HG02884 (cell line): ENCODE measurements at regions not wholly inside any gene's neighbourhood (a gene's known extent, or its start where the extent isn't known, plus 50 kb on each side); places are given as distances from the start of the nearest gene placed in this dataset.

Experiments used
- ATAC-seq: cut with Tn5 transposase; IDR thresholded peaks from one replicate; pipeline ENCODE4 v1.9.1; 2021; ENCODE audit warnings: mild to moderate bottlenecking, moderate library complexity; ENCODE audit not compliant: unreplicated experiment

DNA sequence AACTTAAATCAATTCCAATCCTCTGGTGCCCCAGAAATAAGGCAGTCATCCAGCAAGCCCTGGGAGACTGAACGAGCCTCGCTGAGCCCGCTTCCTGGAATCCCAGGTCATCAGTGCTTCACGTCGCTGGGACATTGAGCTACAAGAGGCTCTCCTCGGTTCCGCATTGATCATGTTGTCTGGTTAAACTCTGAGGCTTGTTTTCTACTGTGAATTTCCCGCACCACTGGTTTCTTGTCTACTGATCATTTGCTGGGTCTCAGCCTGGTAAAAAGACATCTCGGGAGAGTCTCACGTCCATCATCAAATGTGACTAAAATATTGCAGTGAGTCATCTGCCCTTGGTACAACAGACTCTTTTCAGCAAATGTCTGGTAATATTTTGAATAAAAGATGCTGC, 569.2 kb downstream of the QKI start:
- ATAC-seq: no peak

DNA sequence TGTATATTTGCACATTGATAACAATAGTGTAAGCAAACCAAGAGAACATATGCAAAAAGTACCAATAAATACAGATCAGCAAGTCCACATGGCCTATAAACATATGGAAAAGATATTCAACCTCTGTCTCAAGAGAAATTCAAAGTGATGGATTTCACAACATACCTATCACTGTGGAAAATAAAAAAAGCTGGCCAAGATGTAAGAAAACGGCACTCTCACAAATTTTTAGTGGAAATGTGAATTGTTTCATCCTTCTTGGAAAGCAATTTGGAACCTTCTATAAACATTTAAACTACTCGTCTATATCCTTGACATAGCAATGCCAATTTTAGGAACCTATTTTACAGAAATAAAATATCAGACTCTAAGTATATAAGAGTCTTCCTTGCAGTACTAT, 559.8 kb downstream of the QKI start:
- no peak for ATAC-seq

GRCh38 chr6:163971841-163972838, 557.6 kb downstream of the QKI start:
- no peak for ATAC-seq

DNA sequence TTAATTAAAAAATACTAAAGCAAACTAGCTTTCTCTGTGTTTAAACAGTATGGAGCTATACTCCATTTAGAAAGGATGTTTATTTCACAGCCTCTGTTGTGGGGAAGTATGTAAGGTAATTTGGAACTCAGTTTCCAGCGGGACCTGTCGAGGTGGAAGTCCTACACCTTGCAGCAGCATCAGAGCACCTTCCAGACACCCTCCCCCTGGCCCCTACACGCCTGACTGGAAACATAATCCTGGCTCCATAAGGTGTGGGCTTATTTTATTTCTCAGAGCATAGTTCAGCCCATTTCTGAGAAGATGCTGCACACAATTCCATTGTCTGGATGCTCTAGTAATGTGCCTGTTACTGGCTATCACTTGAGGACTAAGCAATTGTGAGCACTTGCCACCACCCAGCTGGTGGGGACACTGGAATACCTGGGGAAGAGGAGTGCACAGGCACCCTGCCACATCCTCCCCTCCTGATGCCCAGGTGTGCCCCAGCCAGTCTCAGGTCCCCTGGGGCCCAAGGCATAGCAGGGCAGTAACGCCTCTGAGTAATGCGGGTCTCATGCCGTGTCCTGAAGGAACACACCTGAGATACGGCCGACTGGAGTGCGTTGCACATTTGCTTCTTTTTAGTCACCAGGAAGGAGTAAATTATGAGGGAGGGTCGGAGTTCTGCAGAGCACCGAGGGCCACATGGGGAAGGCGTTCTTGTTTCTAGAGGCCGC, 556.5 kb downstream of the QKI start:
- no peak for ATAC-seq

DNA sequence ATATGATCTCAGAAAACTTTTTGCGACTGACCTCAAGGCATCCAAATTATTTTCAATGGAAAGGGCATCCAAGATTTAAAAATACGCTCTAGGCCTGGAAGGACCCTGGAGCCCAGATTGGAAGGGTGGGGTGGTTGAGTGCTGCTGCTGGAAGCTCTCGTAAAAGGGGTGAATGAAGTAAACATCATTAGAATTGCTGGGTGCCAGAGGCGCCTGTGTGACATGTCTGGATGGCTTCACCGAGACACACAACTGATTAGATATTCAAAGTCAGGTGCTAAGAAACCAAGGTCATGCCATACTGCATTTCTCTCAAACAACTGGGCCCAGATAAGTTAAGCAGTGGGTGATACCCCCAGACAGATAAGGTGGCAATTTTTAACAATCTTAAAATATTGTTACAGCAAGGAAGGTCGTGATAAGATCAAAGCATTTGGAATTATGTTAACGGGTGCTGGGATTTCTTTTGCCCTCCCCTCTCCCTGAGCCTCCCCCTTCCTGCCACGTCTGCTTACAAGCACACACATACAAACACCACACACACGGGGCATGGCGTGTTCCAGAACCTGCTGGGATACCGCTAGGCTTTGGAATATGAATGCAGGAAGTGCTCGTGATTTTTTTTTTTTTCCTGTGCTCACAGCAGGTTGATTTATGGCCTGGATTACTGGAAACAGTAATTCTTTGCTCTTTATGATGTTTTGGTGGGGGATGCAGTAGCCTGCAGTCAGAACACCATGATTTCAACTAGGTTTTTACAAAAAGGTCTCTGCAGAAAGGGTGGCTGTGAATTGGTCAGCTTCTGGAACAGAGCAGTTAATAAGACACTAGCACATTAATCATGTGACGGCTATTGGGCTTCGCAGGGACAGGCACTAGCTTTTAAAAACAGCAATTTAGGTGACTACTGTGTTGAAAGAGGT, 551.2 kb downstream of the QKI start:
- ATAC-seq: no peak

DNA sequence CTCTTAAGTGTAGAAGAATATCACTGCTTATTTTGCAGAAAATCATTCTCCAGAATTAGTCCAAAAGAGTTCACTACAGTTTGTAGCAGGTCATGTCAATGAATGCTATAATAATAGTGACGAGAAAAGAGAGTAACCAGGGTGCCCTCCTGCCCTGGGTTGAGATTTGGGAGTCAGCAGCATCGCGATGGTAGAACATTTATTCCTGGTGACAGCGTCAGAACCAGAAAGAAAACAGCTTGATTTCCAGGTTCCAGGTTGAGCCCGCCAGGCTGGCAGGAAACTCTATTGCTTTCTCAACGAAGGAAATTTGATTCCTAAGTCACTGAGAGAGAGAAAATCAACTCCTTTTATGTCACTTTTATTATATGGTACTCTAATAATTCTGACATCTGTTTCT, 550.3 kb downstream of the QKI start:
- ATAC-seq: no peak

DNA sequence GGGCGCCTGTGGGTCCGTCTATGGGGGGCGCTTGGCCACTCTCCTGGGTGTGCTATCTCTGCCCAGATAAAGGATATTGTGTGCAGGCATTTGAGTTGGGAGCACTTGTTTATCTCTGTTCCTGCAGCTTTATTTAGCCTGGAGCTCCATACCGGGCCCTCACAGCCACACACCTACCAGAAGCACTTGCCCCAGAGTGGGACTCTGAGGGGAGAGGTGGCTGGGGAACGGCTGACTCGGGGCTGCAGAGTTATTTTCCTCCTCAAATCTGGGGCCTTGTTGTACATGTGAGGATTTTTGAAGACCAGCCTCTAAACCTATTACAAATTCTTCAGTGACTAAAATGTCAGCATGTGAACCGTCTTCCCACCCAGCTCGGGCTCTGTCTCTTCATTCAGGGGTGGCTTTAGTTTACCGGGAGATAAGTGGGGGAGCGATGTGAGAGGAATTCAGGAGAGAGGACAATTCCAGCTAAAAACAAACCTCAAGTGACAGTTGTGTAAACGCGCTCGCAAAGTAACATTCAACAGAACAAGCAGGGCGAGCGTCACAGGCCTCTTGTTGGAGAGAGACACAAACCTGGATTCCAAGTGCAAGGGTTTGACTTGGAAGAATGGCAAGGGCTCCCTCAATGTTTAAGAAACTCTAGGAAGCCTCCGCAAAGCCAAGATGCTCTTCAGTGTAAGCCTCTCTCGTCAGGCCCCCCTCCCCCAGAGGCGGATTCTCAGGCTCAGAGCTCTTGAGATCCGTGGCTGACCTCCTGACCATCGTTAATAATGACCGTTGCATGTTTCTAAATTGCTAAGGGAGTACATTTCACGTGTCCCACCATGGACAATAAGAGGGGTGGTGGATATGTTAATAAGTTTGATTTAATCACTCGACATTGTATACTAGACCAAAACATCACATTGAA, 548.9 kb downstream of the QKI start:
- no peak for ATAC-seq

DNA sequence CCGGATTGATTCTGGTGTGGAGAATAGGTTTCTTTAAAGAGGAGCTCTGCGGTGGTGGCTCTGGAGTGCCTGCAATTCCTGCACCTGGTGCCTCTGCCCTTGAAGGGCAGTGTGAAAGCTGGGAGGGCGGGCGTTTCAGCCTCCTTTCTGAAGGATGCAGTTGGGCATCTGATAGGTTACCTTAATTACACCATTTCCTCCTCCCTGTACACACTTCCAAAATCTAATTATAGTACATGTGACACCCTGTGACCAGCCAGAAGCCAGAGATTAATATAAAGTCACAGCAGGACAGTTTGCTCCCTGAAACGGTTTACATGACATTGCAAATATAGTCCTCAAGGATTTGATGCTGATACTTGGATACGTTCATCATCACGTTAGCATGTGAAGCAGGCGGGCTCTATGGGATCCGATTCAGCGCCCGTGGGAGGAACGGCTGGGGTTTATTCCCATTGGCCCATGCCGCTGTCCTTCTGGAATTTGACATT, 548.2 kb downstream of the QKI start:
- ATAC-seq: no peak

GRCh38 chr6:163960128-163960527, 545.6 kb downstream of the QKI start:
- no peak for ATAC-seq

- ATAC-seq: no peak
These were observed 544.1 kb downstream of the QKI start for GRCh38 chr6:163958646-163959045.

DNA sequence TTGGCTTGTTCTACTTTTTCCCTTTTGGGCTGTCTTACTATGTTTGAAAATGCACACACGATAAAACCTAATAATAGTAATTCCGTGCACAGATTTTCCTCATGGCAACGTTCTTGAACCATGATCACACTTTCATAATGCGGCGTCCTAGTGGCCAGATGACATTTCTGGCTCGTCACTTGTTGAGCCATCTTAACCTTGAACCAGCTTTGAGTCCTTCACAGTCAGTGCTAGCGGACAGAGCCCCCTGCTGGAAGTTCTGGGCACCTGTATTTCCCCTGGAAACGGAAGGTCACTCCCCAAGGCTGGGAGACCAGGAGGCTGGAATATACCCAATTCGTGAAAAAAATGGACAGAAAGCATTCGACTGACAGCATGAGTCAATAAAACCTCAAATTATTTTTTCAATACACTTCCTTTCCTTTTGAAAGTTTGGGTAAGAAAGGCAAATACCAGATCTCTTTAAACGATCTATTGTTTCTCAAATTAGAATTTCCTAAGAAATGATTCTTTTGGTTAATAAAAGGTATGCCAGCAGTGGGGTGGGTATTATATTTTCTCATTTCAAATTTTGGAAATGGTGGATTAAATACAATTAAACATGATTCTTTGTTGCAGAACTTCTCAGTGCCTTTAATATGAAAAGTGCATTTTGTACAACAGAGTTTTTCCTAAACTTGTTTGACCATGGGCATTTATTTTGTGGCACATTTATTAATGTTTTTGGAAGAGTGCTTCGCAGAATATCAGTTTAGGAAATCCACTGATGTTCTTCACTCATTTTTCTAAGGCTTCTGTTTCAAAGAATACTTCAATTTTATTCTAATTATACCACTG, 542.3 kb downstream of the QKI start:
- ATAC-seq: peak; percentile 95

DNA sequence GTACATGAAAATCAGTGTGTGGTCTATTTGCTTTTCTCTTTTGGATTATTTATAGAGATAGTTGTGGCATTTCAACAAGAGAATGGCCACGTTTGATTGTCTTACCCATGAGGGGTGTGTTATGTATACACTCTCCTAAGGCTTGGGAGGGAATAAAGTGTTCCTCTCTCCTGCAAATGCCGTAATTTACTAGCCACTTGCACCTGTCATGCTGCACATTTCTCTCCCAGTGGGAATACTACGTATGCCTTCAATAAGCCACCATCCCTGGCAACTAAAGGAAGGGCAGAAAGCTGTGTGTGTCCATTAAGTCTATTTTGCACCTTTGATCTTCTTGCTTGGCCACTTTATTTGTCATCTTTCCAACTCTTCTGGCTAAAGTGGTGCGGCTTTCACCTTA, 541.2 kb downstream of the QKI start:
- no peak for ATAC-seq

GRCh38 chr6:163955096-163955495, 540.6 kb downstream of the QKI start:
- ATAC-seq: no peak

DNA sequence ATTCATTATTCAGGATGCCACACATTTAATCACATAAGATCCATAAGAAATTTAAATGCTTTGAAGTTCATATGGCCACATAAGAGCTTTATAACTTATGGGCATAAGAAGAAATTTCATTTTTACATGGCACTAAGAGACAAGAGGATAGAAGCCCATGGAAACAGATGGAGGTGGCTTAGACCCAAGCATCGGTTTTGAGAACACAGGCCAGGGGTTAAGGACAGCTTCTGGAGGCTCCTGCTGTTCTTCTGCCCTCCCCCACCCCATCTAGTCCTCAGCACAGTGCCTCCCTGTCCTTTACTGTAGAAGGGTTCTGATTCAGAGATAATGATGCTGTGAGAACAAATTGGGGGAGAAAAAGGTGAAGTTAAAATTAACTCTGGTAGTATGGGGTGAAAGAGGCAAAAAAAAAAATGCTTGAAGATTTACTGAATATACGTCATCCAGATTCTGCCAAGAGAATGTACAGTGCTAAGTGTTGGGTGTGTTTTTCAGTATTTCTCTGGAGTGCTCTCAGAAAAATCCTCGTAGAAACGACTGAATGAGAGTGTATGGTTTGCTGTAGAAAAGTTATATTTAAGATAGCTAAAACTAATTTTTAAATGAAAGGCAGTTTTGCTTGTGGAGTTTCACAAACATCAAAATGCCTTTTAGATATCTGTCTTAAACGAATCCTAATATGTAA, 539.7 kb downstream of the QKI start:
- no peak for ATAC-seq

DNA sequence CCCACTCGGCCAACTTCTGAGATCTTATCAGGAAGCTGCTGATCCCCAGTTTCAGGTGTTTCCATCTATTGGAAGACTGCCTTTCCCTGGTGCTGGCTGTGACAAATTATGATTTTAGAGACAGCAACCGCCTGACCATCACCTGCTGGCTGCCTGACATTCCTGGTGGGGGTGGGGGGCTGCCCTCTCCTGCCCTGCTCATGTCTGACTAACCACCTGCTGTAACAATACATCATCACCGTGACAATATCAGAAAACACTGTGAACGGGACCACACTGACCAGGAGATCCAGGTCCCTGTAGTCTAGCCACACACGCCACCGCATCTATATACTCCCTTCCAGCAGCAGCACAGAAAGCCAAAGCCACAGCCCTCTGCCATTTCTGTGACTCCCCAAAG, 537.5 kb downstream of the QKI start:
- no peak for ATAC-seq

DNA sequence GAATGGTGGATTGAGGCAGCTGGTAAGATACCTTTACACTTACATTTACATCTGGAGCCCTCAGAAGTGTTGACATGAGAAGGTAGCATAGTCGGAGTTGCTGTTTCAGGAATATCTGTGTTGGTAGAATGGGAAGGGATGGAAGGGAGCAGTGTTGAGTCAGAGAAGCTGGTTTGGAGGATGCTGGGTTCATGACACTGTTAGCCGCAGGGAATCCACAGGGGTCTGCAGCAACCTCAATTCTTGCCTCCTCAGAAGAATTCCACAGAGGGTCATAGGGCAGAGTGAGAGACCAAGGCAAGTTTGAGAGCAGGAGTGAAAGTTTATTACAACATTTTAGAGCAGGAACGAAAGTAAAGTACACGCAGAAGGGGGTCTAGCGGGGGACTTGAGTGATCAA, 536.8 kb downstream of the QKI start:
- ATAC-seq: no peak

- no peak for ATAC-seq
These were observed 535.6 kb downstream of the QKI start for GRCh38 chr6:163950159-163950558.

DNA sequence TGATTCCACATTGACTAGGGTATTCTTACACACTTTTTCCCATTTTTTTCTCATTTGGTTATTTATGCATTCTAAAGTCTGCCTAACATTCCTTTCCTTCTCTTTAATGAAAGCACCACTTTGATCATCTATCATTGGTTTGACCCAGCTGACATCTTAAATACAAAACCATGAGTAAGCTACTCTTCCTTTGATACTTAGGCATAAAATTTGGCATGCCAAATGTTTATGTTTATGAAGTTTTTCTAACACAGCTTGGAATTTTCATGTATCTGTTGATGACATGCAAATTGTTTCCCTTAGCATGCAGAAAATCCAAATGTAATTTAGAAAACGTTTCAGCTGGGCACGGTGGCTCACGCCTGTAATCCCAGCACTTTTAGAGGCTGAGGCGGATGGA, 534.9 kb downstream of the QKI start:
- ATAC-seq: no peak
